ENCODE measurements at regions not wholly inside any gene's neighbourhood (a gene's known extent, or its start where the extent isn't known, plus 50 kb on each side); places are given as distances from the start of the nearest gene placed in this dataset.
"Not testable (repeated sequence)": the region's sequence is repeated elsewhere in the genome, so short reads cannot be mapped to it uniquely, and the experiment has no call there.

DNA sequence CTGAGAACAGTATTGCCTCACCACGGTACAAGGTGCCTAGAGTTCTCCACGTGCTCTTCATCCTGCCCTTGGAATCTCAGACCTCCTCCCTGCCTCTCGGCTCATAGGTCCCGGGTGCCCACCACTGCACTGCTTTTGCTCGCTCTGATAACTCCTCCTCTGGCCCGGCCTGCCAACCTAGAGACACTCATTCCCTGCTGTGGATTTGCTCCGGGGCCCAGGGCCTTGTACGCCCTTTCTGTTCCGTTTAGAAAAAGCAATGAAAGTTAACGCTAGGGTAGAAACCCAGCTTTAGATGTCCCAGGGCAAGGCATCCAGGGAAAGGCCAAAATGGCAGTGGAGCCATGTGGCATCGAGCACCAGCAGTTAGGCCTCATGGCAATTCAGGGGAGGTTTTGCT lies 253.9 kb downstream of the VAPA start:
- DNase-seq, result no peak
- in situ Hi-C loops (cut with HindIII; ENCODE audit: low pct_ligation_motif_present, low sequenced_read_pairs), result no loop called here
- Histone ChIP-seq H3K27me3 (replicated peaks) (no peaks in the 10 kb centered on the region), H3K4me3 (ENCODE audit: low read depth, low read length) (no peak overlapping the region), H3K27ac (no peak overlapping the region), H3K36me3 (replicated peaks) (no peaks in the 10 kb centered on the region)
- TF ChIP-seq CTCF (IDR thresholded peaks at IDR 0.05; ENCODE audit: low read depth, low read length, missing control alignments), result no peak

GRCh38 chr18:10168477-10168876 lies 254.7 kb downstream of the VAPA start:
- in situ Hi-C loops (cut with HindIII; ENCODE audit: low pct_ligation_motif_present, low sequenced_read_pairs), result no loop called here
- no peak for DNase-seq
- Histone ChIP-seq H3K27ac (no peak overlapping the region), H3K27me3 (replicated peaks) (no peaks in the 10 kb centered on the region), H3K36me3 (replicated peaks) (no peaks in the 10 kb centered on the region), H3K4me3 (ENCODE audit: low read depth, low read length) (no peak overlapping the region)
- TF ChIP-seq CTCF (IDR thresholded peaks at IDR 0.05; ENCODE audit: low read depth, low read length, missing control alignments), result no peak

DNA sequence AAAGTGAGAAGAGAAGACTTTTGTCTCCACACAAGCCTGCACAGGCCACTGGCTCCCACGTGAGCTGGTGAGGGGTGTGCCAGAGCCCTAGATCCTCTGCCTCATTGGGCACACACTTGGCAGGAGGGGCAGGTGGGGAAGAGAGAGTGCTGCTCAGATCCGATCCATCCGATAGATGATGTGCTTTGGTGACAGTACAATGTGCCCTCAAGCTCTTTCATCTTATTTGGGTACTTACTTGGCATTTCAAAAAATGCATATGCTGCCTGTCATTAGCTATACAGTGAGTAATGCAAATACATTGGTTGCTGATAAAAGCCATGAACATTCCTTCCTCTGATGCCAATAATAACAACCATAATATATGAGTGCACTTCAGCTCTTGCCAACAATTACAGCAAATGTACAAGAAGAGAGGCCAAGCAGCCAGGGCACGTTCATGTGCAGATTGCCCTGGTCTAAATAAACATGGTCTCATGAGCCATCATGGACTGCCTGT lies 255.3 kb downstream of the VAPA start:
- H3K36me3 ChIP-seq (replicated peaks), result no peaks in the 10 kb centered on the region
- TF ChIP-seq CTCF (IDR thresholded peaks at IDR 0.05; ENCODE audit: low read depth, low read length, missing control alignments), result no peak
- no peaks in the 10 kb centered on the region for H3K27me3 ChIP-seq (replicated peaks)
- DNase-seq, result peak; percentile 71
- no peak overlapping the region for H3K4me3 ChIP-seq (ENCODE audit: low read depth, low read length)
- in situ Hi-C loops (cut with HindIII; ENCODE audit: low pct_ligation_motif_present, low sequenced_read_pairs), result no loop called here
- no peak overlapping the region for H3K27ac ChIP-seq

DNA sequence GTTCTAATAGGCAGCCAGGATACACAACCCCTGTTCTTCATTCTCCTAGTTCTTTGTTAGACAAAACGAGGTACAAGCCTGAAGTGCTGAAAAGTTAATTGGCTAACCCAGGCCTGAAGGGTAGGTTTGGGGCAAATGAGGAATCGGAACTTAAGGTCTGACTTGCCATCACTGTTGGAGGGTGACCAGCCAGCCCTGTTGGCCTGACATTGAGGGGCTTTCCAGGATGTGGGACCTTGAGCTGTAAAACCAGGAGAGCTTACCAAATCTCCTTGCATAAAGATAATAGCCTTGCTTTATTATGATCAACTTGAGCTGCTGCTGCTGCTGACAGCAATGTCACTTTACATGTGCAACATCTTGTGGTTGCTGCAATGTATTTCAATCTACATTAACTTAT lies 256.0 kb downstream of the VAPA start:
- no peak for DNase-seq
- in situ Hi-C loops (cut with HindIII; ENCODE audit: low pct_ligation_motif_present, low sequenced_read_pairs), result no loop called here
- Histone ChIP-seq H3K27me3 (replicated peaks) (no peaks in the 10 kb centered on the region), H3K27ac (no peak overlapping the region), H3K4me3 (ENCODE audit: low read depth, low read length) (no peak overlapping the region), H3K36me3 (replicated peaks) (no peaks in the 10 kb centered on the region)
- no peak for TF ChIP-seq CTCF (IDR thresholded peaks at IDR 0.05; ENCODE audit: low read depth, low read length, missing control alignments)

- no peak for TF ChIP-seq CTCF (IDR thresholded peaks at IDR 0.05; ENCODE audit: low read depth, low read length, missing control alignments)
- no peak overlapping the region for H3K4me3 ChIP-seq (ENCODE audit: low read depth, low read length)
- in situ Hi-C loops (cut with HindIII; ENCODE audit: low pct_ligation_motif_present, low sequenced_read_pairs), result no loop called here
Observed at GRCh38 chr18:10170375-10170774, 256.6 kb downstream of the VAPA start.

GRCh38 chr18:10175333-10175732 lies 261.5 kb downstream of the VAPA start:
- DNase-seq; in situ Hi-C loops (cut with HindIII; ENCODE audit: low pct_ligation_motif_present, low sequenced_read_pairs); H3K27me3 ChIP-seq (replicated peaks); H3K36me3 ChIP-seq (replicated peaks); H3K27ac ChIP-seq; H3K4me3 ChIP-seq (ENCODE audit: low read depth, low read length): not testable (repeated sequence)

More at GRCh38 chr18:10170375-10170774, 256.6 kb downstream of the VAPA start:
- Histone ChIP-seq H3K27ac (no peak overlapping the region), H3K36me3 (replicated peaks) (no peaks in the 10 kb centered on the region), H3K27me3 (replicated peaks) (no peaks in the 10 kb centered on the region)
- no peak for DNase-seq

- H3K4me3 ChIP-seq (ENCODE audit: low read depth, low read length); H3K27me3 ChIP-seq (replicated peaks); in situ Hi-C loops (cut with HindIII; ENCODE audit: low pct_ligation_motif_present, low sequenced_read_pairs); DNase-seq; H3K36me3 ChIP-seq (replicated peaks); H3K27ac ChIP-seq: not testable (repeated sequence)
Observed at GRCh38 chr18:10179326-10179725, 265.5 kb downstream of the VAPA start.

Data from brain microvascular endothelial cell (primary cell).